HG03280 (cell line): ENCODE measurements at regions not wholly inside any gene's neighbourhood (a gene's known extent, or its start where the extent isn't known, plus 50 kb on each side); places are given as distances from the start of the nearest gene placed in this dataset.

Experiments
- ATAC-seq: cut with Tn5 transposase; IDR thresholded peaks from one replicate; pipeline ENCODE4 v1.9.1; 2021; ENCODE audit warnings: mild to moderate bottlenecking, moderate library complexity; ENCODE audit not compliant: unreplicated experiment

GRCh38 chr3:168909260-168909659, 754.3 kb downstream of the MECOM start:
- ATAC-seq, result no peak

- ATAC-seq, result no peak
Measured at GRCh38 chr3:168895419-168895818, 768.1 kb downstream of the MECOM start.

- no peak for ATAC-seq
Measured at GRCh38 chr3:168894214-168894613, 769.3 kb downstream of the MECOM start.

- ATAC-seq, result no peak
Measured at GRCh38 chr3:168889666-168890065, 773.8 kb downstream of the MECOM start.

- no peak for ATAC-seq
Measured at GRCh38 chr3:168888781-168889180, 774.7 kb downstream of the MECOM start.

- ATAC-seq, result no peak
Measured at GRCh38 chr3:168885028-168885427, 778.5 kb downstream of the MECOM start.

GRCh38 chr3:168884353-168884903, 779.1 kb downstream of the MECOM start:
- no peak for ATAC-seq

- ATAC-seq, result no peak
Measured at GRCh38 chr3:168883145-168883544, 780.4 kb downstream of the MECOM start.

- no peak for ATAC-seq
Measured at GRCh38 chr3:168881804-168882203, 781.7 kb downstream of the MECOM start.

GRCh38 chr3:168878655-168879054, 782.9 kb upstream of the GOLIM4 start:
- no peak for ATAC-seq

- ATAC-seq, result no peak
Measured at GRCh38 chr3:168877899-168878298, 782.2 kb upstream of the GOLIM4 start.

- ATAC-seq, result no peak
Measured at GRCh38 chr3:168876346-168877035, 780.8 kb upstream of the GOLIM4 start.

- ATAC-seq, result no peak
Measured at GRCh38 chr3:168872826-168873225, 777.1 kb upstream of the GOLIM4 start.

GRCh38 chr3:168870892-168871291, 775.2 kb upstream of the GOLIM4 start:
- ATAC-seq, result no peak

GRCh38 chr3:168865022-168865551, 769.4 kb upstream of the GOLIM4 start:
- no peak for ATAC-seq

GRCh38 chr3:168864107-168865021, 768.6 kb upstream of the GOLIM4 start:
- ATAC-seq, result no peak

GRCh38 chr3:168863561-168863960, 767.8 kb upstream of the GOLIM4 start:
- ATAC-seq, result no peak

- ATAC-seq, result no peak
Measured at GRCh38 chr3:168862466-168862865, 766.7 kb upstream of the GOLIM4 start.

GRCh38 chr3:168860592-168860991, 764.9 kb upstream of the GOLIM4 start:
- ATAC-seq, result no peak

- no peak for ATAC-seq
Measured at GRCh38 chr3:168860028-168860427, 764.3 kb upstream of the GOLIM4 start.

GRCh38 chr3:168859574-168859973, 763.9 kb upstream of the GOLIM4 start:
- ATAC-seq, result no peak

GRCh38 chr3:168859143-168859542, 763.4 kb upstream of the GOLIM4 start:
- ATAC-seq, result no peak
